Breast epithelium (tissue), 3 donors: ENCODE measurements at regions not wholly inside any gene's neighbourhood (a gene's known extent, or its start where the extent isn't known, plus 50 kb on each side); places are given as distances from the start of the nearest gene placed in this dataset.

Experiments
- CTCF ChIP-seq, 3 donors: fragments of 450-650 bp; IDR thresholded peaks; one replicate each; pipeline ENCODE4 v1.5.1; 2016 to 2017; ENCODE audit warnings: antibody characterized with exemption in 3 of 3, mild to moderate bottlenecking in 3 of 3, moderate library complexity in 3 of 3
- POLR2A ChIP-seq: fragments of 450-650 bp; IDR thresholded peaks from one replicate; pipeline ENCODE4 v1.6.1; 2016; ENCODE audit warnings: antibody characterized with exemption, mild to moderate bottlenecking, moderate library complexity
- POLR2AphosphoS5 ChIP-seq, 3 donors: sonication (generic); formaldehyde crosslinking; IDR thresholded peaks; one replicate each; pipeline ENCODE4 v1.6.1; 2017; ENCODE audit warnings: antibody characterized with exemption in 3 of 3

- TF ChIP-seq CTCF (IDR thresholded peaks at IDR 0.05) = no peak
- TF ChIP-seq POLR2AphosphoS5 (IDR thresholded peaks at IDR 0.05) = no peak
- no peak for TF ChIP-seq POLR2A
Measured at GRCh38 chr17:70675070-70675590, 505.8 kb downstream of the KCNJ2 start.
